Gastroesophageal sphincter (tissue), 3 donors: ENCODE measurements at regions not wholly inside any gene's neighbourhood (a gene's known extent, or its start where the extent isn't known, plus 50 kb on each side); places are given as distances from the start of the nearest gene placed in this dataset.

Experiments
- EP300 ChIP-seq: sonication (generic); formaldehyde crosslinking; IDR thresholded peaks from one replicate; pipeline ENCODE4 v1.6.1; 2017; ENCODE audit warnings: antibody characterized with exemption, mild to moderate bottlenecking
- POLR2A ChIP-seq, 2 donors: fragments of 450-650 bp; IDR thresholded peaks; one replicate each; pipeline ENCODE4 v1.6.1; 2017; ENCODE audit warnings: antibody characterized with exemption in 2 of 2, mild to moderate bottlenecking in 2 of 2, moderate library complexity in 1 of 2
- TF ChIP-seq, protein P1 (sequence below), 4 experiments: fragments of 200-600 bp in 2 of 4; fragments of 450-650 bp in 2 of 4; sonication (generic) in 1 of 4; IDR thresholded peaks; one replicate each; pipeline ENCODE4 v1.5.1; 2017 to 2019; ENCODE audit warnings: antibody characterized with exemption in 4 of 4, mild to moderate bottlenecking in 2 of 4, moderate library complexity in 2 of 4

DNA sequence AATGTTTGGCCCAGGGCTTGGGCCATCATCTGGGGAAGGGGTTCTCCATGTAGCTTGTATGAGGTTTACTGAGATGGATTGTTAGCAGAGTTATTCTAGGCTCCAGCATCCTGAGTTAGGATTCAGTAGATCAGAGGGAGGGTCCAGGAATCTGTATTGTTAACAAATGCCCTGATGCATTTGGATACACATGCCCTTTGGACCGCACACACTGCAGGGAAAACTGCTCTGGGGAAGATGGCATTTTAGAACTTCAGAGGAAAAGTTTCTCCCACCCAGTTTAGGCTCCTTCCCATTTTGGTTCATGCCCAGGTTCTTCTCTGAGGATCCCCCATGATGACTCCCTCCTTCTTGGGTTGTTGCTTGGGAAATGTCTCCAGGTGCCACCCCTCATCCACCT is 193.3 kb downstream of the KTN1 start:
- TF ChIP-seq, protein P1, sequence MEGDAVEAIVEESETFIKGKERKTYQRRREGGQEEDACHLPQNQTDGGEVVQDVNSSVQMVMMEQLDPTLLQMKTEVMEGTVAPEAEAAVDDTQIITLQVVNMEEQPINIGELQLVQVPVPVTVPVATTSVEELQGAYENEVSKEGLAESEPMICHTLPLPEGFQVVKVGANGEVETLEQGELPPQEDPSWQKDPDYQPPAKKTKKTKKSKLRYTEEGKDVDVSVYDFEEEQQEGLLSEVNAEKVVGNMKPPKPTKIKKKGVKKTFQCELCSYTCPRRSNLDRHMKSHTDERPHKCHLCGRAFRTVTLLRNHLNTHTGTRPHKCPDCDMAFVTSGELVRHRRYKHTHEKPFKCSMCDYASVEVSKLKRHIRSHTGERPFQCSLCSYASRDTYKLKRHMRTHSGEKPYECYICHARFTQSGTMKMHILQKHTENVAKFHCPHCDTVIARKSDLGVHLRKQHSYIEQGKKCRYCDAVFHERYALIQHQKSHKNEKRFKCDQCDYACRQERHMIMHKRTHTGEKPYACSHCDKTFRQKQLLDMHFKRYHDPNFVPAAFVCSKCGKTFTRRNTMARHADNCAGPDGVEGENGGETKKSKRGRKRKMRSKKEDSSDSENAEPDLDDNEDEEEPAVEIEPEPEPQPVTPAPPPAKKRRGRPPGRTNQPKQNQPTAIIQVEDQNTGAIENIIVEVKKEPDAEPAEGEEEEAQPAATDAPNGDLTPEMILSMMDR (IDR thresholded peaks at IDR 0.05), result no peak
- TF ChIP-seq POLR2A (IDR thresholded peaks at IDR 0.05) (no peak), EP300 (no peak)
